H1 (cell line): ENCODE measurements at regions not wholly inside any gene's neighbourhood (a gene's known extent, or its start where the extent isn't known, plus 50 kb on each side); places are given as distances from the start of the nearest gene placed in this dataset.

Experiments used
- CTCF ChIP-seq, 3 experiments: IDR thresholded peaks; 1 replicate in 2 of 3; 2 replicates in 1 of 3; pipeline versions ENCODE4 v1.5.1 to v1.6.1; 2011; ENCODE audit warnings: low read length in 3 of 3, mild to moderate bottlenecking in 3 of 3, inconsistent platforms in 2 of 3, low read depth in 1 of 3, moderate library complexity in 1 of 3; ENCODE audit not compliant: insufficient read depth in 1 of 3; ENCODE audit errors: control extremely low read depth in 1 of 3
- EZH2 ChIP-seq: fragments of 200-600 bp; sonication (generic); IDR thresholded peaks from 2 replicates; pipeline ENCODE4 v1.7.1; 2012; ENCODE audit warnings: low read depth, mild to moderate bottlenecking, moderate library complexity, low read length, inconsistent platforms; ENCODE audit not compliant: severe bottlenecking
- POLR2A ChIP-seq, 2 experiments: IDR thresholded peaks; 1 replicate in 1 of 2; 2 replicates in 1 of 2; pipeline ENCODE4 v1.6.1; 2011; ENCODE audit warnings: low read depth in 2 of 2, low read length in 2 of 2, mild to moderate bottlenecking in 2 of 2; ENCODE audit errors: control extremely low read depth in 1 of 2

- TF ChIP-seq POLR2A (IDR thresholded peaks at IDR 0.05; ENCODE audit: control extremely low read depth in 1 of 2, low read depth in 2 of 2, low read length in 2 of 2) (no peak), EZH2 (no peak), CTCF (IDR thresholded peaks at IDR 0.05; ENCODE audit: control extremely low read depth in 1 of 3, insufficient read depth in 1 of 3, low read depth in 1 of 3, low read length in 3 of 3) (no peak)
These were observed 234.6 kb downstream of the RAP2B start for GRCh38 chr3:153396581-153396980.
